ENCODE measurements at regions not wholly inside any gene's neighbourhood (a gene's known extent, or its start where the extent isn't known, plus 50 kb on each side); places are given as distances from the start of the nearest gene placed in this dataset.

- no peak overlapping the region for H3K4me3 ChIP-seq (ENCODE audit: low read depth, low read length)
- no peak for TF ChIP-seq CTCF (IDR thresholded peaks at IDR 0.05; ENCODE audit: insufficient read depth, low read depth, low read length)
- no peak for DNase-seq (ENCODE audit: low read depth)
These were observed 1128.0 kb downstream of the AACS start for GRCh38 chr12:126193190-126193589.

- TF ChIP-seq CTCF (IDR thresholded peaks at IDR 0.05; ENCODE audit: insufficient read depth, low read depth, low read length): no peak
These were observed 1131.0 kb downstream of the AACS start for GRCh38 chr12:126196263-126196662.

GRCh38 chr12:126198516-126198915 lies 1133.3 kb downstream of the AACS start:
- no peak for TF ChIP-seq CTCF (IDR thresholded peaks at IDR 0.05; ENCODE audit: insufficient read depth, low read depth, low read length)
- DNase-seq (ENCODE audit: low read depth): no peak
- no peak overlapping the region for H3K4me3 ChIP-seq (ENCODE audit: low read depth, low read length)

More at GRCh38 chr12:126196263-126196662, 1131.0 kb downstream of the AACS start:
- no peak overlapping the region for H3K4me3 ChIP-seq (ENCODE audit: low read depth, low read length)
- no peak for DNase-seq (ENCODE audit: low read depth)

- no peak for TF ChIP-seq CTCF (IDR thresholded peaks at IDR 0.05; ENCODE audit: insufficient read depth, low read depth, low read length)
- no peak overlapping the region for H3K4me3 ChIP-seq (ENCODE audit: low read depth, low read length)
- DNase-seq (ENCODE audit: low read depth): no peak
These were observed 1133.9 kb downstream of the AACS start for GRCh38 chr12:126198966-126199692.

GRCh38 chr12:126201981-126202537 lies 1136.8 kb downstream of the AACS start:
- no peak overlapping the region for H3K4me3 ChIP-seq (ENCODE audit: low read depth, low read length)
- DNase-seq (ENCODE audit: low read depth): no peak
- TF ChIP-seq CTCF (IDR thresholded peaks at IDR 0.05; ENCODE audit: insufficient read depth, low read depth, low read length): no peak

- TF ChIP-seq CTCF (IDR thresholded peaks at IDR 0.05; ENCODE audit: insufficient read depth, low read depth, low read length): no peak
- H3K4me3 ChIP-seq (ENCODE audit: low read depth, low read length): no peak overlapping the region
- DNase-seq (ENCODE audit: low read depth): no peak
These were observed 1139.1 kb downstream of the AACS start for GRCh38 chr12:126204326-126204725.
